HG03095 (cell line): ENCODE measurements at regions not wholly inside any gene's neighbourhood (a gene's known extent, or its start where the extent isn't known, plus 50 kb on each side); places are given as distances from the start of the nearest gene placed in this dataset.

Source experiments
- ATAC-seq: cut with Tn5 transposase; IDR thresholded peaks from one replicate; pipeline ENCODE4 v1.9.1; 2021; ENCODE audit warnings: moderate library complexity; ENCODE audit not compliant: unreplicated experiment

DNA sequence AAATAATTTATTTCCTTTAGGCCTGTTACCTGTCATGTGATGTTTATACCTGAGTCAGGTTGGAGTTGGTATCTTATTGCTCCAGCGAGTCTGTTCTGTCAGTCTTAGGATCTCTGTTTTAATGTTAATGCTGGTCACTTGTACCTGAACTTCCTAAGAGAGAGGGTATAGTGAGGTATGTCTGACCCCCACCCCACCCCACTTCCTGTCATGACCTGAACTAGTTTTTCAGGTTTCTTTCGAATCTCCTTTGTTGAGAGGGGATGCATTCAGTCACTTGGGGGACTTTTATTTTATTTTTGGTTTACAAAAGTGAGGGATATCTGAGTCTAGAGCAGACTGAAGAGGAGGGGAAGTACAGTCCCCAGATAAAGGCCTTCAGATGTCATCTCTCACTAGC is 769.0 kb upstream of the COBL start:
- ATAC-seq = no peak

DNA sequence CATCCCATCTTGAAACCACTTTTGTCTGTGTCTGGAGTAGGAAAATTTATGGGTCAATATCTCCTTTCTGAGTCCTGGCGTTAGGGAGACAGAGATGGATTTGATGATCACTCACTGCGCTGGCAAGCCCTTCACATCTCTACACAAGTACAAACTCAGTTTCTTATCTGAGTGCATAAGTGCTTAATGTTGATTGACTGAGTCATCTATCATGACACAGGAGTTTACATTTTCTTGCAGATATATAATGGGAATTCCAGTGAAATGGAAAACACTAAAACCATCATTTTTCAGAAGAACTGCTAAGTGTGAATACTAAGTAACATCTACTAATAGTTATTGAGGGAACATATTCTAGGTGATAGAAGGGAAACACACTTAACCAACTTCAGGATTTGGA is 763.9 kb upstream of the COBL start:
- ATAC-seq = no peak

DNA sequence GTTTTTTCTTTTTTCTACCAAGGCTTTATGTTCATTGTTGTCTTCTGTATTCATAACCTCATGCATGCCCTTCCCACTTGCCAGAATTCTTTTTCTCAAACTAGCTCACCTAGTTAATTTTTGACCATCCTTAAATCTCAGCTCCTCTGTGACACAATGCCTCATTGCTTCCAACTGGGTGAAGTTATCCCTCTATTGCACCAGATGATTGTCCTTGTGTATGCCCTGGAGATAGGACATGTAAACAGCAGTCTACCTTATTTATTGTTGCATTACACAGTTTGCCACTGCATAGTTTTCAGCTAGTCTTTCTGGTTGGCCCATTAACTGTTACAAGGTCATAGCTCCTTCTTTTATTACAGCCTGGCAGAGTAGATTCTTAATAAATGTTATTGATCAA is 763.1 kb upstream of the COBL start:
- ATAC-seq = no peak

DNA sequence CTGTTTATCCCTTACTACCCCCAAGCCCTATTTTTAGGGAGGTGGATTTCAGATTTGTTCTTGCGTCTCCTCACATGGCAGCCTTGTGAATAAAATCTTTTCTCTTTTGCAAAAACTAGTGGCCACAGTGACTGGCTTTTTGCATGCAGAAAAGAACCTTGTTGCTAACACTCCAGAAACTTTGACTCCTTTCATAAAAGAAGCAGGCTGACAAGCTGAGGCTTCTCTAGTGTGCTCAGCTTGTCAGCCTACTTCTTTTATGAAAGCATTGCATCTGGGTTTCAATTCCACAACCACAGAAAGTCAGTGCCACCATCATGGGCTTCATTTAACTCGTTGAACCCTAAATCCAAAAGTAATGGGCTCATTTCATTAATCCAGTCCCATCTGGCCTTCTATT is 761.0 kb upstream of the COBL start:
- no peak for ATAC-seq

DNA sequence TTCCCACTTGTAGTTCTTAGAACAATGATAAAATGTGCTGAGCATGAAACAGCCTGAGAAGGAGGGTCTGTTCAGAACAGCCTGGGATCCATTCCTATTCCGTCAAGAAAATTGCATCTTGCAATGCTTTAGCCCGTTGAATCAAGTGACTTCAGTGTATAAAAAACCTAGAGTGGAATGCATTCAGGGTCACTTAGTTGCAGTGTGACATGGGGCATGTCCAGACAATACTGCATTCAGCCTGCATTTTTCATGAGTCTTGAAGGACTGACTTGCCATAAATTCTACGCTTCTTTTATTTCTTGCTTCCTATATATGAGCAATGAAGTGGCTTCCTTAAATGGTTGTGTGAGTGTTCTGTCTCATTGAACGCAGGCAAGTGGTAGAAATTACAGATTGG is 758.3 kb upstream of the COBL start:
- ATAC-seq = no peak

DNA sequence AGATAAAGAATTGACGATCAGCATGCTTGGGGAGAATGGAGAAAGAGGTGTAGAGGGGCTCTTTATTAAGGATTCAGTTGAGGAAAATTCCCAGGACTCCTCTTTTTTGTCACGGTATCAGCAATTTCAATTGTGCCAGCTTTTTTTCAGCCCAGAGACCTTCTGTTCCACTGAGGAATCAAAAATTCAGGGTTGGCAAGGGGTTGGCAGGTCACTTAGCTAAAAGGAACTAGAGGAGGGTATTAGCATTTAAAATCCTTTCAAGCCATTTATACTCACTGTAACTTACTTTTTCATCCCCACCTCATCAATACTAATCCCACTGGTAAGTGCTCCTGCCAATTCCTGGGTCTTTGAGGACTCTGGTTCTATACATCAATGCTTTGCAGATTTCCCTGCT is 757.5 kb upstream of the COBL start:
- no peak for ATAC-seq

DNA sequence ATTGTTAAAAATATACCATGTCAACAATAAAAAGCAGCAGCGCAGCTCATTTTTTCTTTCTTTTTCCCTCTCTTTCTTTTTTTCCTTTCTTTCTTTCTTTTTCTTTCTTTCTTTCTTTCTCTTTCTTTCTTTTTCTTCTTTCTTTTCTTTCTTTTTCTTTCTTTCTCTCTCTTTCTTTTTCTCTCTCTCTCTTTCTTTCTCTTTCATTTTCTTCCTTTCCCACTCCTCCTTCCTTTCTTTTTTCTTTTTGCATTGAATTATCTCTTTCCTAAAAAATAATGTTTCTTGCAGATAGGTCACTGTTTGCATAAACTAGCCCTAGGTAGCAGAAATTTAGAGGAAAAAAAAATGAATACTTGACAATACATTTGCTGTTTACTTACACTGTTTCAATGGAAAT is 755.1 kb upstream of the COBL start:
- ATAC-seq = no peak

DNA sequence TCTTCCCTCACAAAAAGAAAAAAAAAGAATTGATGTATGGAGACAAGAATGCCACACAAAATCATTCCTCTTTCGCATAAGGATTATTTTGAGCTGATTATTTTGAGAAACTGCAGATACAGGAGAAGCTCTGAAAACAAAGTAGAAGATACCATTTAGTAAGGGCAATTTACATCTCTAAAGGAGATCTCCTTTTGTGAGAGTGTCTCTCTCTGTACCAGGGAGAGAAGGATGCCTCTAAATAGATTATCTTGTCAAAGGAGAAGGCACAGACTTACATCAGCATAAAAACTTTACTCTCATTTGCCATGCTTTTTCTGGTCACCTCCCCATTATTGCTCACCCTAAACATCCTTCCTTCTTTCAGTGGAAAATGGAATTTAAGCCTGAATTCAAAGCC is 747.9 kb upstream of the COBL start:
- no peak for ATAC-seq

DNA sequence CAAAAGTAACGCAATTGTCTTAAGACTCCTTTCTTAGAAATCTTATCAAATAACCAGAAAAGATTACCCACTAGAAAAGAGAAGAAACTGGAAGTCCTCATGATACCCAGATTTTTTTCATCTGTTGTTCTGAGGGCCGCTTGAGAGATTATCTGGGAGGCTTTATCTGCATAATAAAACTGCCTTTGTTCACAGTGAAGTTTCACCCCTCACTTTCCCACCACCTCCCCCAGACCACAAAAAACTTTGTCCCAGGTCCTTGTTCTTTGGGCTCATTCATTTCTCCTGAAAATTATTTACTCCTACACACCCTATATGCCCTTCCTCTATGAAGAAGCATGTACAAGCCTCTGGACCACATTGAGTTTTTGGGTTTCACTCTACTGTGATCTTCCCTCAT is 745.1 kb upstream of the COBL start:
- ATAC-seq = no peak

DNA sequence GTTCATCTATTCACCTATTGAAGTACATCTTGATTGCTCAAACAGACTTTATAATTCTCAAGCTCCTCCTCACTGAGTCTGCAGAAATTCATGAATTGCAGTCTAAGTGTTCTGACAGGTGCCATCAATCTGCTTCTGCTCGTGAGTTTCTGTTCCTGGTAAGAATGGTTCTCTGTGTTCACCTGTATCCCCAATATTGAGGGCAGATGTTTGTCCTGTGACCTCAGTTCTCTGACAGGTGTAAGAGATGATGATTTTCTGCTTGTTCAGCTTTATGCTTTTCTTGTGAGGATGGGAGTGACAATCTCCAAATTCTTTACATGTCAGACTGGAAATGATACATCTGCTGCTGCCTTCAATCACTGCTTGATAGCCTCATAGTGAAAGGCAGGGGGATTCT is 736.9 kb upstream of the COBL start:
- no peak for ATAC-seq

DNA sequence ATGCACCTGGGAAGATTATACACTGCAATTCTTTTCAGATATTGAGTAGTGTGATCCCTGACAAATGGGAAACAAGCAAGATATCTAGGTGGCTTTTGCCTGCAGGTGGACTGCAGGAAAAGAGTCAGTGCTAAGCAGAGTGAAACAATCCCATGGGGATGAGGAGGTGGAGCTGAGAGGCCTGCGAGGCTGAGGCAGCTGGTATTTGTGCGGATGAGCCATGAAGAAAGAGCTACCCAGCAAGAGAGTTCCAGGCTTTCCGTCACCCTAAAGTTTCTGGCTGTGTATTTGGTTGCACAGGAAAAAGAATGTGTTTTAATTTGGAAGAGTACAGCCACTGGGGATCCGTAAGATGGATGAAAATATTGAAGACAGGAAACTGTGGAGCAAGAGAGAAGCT is 714.1 kb upstream of the COBL start:
- ATAC-seq = no peak

DNA sequence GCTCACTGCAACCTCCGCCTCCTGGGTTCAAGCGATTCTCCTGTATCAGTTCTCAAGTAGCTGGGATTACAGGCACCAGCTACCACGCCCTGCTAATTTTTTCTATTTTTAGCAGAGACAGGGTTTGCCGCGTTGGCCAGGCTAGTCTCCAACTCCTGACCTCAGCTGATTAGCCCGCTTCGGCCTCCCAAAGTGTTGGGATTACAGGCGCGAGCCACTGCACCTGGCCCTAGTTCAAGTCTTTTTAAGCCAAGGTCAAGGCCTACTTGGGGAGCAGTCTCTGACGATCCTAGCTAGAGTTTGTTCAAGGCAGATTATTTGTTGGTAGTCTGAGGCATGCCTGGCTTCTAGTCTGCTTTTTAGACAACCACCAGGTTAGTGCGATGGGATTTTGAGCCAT is 709.5 kb upstream of the COBL start:
- ATAC-seq = no peak

DNA sequence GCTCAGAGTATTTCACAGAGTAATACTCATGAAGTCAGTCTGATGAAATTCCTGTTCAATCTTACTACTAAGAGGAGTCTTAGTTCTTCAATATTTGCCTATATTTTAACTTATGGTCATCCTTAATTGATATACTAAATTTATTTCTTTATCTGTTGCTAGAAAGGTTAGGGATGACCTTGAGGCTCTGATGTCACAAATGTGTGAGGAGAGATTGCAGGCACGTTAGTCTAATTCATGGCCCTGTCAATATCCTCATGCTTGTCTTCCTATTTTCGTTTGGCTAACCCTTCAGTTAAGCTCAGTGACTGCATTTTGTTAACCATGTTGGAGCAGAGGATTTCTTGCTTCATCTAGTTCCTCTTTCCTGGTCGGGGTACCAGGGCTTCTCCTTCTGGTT is 704.7 kb upstream of the COBL start:
- ATAC-seq = no peak

DNA sequence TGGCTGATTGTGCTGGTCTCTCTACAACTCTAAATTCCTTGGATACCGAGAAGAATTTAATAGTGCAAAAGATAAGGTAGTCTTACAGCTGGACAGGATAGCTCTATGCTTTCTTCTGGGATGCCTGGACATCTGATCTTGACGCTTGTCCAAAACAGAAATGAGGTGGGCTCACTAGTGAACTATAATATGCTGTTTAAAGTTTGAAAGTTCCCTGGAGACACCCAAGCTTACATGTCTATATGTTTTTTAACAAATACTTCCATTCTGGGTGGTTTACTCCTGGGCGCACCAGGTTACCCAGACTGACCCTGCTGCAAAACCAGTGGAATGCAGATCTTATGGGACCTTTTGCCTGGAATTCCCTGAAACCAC is 702.1 kb upstream of the COBL start:
- ATAC-seq = no peak

DNA sequence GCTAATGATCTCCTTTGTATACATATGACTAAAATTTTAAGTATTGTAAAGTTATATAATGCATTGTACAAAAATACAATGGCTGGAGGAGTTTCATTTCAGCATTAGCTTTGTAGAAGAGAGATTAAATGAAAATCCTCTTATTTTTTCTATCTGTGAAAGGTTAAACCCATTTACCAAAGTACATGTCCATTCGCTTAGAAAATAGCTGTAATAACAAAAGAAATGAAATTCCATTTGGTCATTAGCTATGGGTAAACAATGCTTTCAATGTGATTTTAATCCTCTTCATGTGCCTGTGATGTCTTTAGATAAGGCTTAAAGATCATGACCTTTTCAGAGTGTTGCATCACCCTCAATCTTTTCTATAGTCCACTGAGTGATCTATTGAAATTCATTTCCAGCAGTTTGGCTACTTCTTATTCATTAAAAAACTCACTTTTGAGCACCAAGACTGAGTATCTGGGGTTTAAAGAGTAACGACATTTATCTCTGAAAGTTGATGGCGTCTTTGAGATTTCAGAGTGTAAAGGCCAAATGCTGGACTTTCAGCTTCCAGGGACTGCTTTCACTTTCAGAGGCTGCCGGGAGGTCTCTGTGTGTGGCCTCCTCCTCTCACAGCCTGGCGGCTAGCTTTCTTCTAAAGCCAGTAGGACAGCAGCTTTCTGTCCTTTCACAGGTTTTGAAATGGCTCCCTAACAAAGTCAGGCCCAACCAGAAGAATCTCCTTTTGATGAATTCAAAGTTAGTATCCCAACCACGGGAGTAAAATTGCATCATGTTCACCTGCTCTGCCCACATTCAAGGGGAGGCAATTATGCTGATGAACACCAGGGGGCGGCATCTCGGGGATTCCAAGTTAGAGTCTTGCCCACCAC is 701.4 kb upstream of the COBL start:
- ATAC-seq = peak; percentile 52

DNA sequence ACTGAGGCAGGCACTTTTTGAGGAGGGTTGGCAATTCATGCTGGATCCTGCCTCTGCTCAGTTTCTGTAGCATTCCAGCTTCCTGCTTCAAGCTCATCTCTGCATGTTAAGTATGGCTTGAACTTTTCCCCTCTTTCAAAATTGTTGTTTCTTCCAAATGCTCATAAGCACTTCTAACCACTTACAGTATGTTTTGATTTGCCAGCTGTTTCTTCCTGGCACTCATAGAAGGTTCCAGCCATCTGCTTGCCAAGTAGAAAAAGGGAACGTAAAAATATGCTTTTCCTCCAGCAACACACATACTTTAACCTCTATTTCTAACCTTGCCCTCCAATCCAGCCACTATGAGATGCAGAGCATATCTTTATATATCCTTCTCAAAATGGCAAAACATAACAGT is 692.6 kb upstream of the COBL start:
- no peak for ATAC-seq

DNA sequence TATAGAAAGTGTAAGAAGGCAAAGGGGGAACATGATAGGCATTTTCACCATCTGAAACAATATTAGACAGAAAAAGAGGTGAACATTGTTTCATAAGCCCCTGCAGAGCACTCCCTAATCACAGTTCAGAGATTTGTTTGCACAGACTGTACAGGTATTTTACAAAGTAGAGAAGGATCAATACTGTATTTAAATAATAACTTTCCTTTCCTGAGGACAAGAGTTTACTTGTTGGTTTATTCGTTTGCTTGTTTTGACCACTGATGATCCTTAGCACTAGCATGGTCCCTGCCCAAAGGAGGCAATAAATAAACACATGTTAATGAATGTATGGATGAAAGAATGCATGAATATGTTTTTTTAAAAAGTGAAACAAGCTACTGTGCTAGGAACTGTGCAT is 690.1 kb upstream of the COBL start:
- ATAC-seq = no peak

DNA sequence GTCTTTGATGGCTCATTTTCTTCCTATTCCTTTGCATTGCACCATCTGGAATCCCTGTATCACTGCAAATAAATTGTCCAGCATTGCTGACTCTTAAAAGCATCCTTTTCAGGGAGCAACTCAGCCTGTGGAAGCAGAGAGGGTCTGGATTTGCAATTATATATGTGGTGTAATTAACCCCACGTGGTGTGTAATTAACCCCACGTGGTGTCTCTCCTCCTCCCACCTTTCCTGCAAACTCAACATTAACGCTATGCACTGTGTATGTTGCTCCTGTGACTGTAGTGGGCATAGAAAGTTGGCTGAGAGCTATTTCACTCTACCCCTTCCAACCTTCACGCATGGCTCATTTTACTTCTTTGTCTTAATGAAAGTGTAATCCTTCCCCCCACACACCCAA is 689.0 kb upstream of the COBL start:
- ATAC-seq = no peak

DNA sequence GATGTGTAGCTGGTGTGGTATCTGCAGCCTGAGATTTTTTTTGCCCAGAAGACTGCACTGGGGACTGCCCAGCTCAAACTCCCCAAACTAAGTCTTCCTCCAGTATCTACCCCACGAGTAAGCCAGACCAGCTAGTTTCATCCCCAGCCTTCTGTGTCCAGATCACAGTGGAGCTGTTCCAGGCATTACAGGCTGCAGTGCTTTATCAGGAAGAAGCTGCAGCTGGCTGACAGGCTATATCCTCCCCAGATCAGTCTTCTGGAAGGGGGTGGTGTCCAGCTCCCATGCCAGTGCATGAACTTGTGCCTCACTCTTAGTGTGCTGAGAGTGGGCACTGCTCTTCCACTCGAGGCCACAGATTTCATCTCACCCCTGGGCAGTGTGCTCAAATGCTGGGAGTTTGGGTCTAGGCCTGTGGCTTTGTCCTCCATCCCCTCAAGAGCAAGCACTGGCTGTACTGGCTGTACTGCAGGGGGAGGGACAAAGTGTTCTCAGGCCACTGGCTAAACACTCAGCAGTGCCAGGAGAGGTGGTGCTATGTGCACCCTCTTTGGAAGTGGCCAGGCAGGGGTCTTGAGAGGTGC is 679.1 kb upstream of the COBL start:
- no peak for ATAC-seq

DNA sequence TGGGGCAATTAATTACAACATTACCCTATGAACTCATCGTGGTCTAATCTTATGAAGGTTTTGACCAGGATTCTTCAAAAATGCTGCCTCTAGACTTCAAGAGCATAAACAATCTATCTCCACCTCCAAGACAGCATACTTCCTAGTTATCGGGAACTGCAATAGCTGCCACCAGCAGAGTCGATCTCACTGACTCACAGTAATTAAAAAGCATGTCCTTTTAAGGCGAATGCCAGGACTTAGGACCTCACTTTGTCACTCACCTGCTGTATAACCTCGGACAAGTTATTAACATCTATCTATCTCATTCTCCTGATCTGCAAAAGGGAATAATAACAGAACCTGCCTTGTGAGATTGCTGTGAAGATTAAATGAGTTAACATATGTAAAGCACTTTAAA is 666.0 kb upstream of the COBL start:
- ATAC-seq = no peak

DNA sequence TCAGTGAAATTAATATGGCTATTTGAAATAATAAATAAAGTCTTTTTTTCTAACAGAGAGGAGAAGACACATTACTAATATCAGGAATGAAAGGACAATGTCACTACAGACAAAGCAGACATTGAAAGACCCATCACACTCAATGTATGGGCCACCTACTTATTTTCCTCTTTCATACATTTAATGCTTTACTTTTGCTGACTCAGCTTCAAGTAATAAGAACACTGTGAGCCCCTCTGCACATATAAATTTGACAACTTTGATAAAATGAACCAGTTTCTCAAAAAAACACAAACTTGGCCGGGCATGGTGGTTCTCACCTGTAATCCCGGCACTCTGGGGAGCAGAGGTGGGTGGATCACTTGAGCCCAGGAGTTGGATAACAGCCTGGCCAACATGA is 664.2 kb upstream of the COBL start:
- no peak for ATAC-seq

DNA sequence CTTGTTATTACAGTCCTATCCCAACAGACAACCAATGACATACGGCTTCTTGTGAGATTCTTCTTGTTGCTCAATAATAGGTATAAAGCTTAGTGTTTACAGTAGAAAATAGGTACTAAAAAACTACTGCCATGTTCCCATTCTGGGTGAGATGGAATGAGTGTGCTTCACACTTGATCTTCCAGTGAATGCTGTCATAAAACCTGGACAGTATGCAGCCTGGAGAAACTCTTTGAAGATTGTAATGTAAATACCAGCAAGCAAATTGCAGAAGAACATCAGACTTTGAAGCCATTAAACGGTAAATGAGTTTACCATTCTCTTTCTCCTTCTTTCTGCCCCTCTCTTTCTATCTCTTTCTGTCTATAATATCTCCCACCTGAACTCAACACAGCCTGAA is 663.7 kb upstream of the COBL start:
- ATAC-seq = no peak

DNA sequence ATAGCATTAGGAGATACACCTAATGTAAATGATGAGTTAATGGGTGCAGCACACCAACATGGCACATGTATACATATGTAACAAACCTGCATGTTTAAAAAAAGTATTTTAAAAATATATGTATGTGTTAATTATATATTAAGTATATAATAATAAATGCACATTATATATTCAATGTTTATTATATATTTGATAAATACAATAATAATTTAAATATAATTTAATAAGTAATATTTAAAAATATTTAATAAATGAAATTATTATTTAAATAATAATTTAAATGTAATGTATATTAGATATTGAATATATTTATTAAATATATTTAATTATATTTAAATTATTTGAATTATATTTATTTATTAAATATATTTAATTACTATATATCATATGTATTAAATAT is 661.3 kb upstream of the COBL start:
- ATAC-seq = no peak
